GM23338 (cell line): ENCODE measurements at regions not wholly inside any gene's neighbourhood (a gene's known extent, or its start where the extent isn't known, plus 50 kb on each side); places are given as distances from the start of the nearest gene placed in this dataset.
"Not testable (repeated sequence)": the region's sequence is repeated elsewhere in the genome, so short reads cannot be mapped to it uniquely, and the experiment has no call there.

Experiments
- CTCF ChIP-seq, 2 experiments: fragments of 200-600 bp in 1 of 2; sonication (generic) in 1 of 2; conservative IDR thresholded peaks; 2 replicates each; pipeline versions ENCODE4 v1.5.1 to v1.6.1; 2016 to 2017; ENCODE audit warnings: antibody characterized with exemption in 2 of 2, low read depth in 2 of 2, mild to moderate bottlenecking in 2 of 2, moderate library complexity in 1 of 2
- POLR2AphosphoS5 ChIP-seq: IDR thresholded peaks from 2 replicates; pipeline ENCODE4 v1.6.1; 2016; ENCODE audit warnings: antibody characterized with exemption, low read depth

GRCh38 chr16:29220647-29221191 lies 185.8 kb downstream of the NPIPB11 start:
- TF ChIP-seq CTCF (conservative IDR thresholded peaks at IDR 0.05; ENCODE audit: low read depth in 2 of 2); POLR2AphosphoS5: not testable (repeated sequence)
